ENCODE measurements at regions not wholly inside any gene's neighbourhood (a gene's known extent, or its start where the extent isn't known, plus 50 kb on each side); places are given as distances from the start of the nearest gene placed in this dataset.

DNA sequence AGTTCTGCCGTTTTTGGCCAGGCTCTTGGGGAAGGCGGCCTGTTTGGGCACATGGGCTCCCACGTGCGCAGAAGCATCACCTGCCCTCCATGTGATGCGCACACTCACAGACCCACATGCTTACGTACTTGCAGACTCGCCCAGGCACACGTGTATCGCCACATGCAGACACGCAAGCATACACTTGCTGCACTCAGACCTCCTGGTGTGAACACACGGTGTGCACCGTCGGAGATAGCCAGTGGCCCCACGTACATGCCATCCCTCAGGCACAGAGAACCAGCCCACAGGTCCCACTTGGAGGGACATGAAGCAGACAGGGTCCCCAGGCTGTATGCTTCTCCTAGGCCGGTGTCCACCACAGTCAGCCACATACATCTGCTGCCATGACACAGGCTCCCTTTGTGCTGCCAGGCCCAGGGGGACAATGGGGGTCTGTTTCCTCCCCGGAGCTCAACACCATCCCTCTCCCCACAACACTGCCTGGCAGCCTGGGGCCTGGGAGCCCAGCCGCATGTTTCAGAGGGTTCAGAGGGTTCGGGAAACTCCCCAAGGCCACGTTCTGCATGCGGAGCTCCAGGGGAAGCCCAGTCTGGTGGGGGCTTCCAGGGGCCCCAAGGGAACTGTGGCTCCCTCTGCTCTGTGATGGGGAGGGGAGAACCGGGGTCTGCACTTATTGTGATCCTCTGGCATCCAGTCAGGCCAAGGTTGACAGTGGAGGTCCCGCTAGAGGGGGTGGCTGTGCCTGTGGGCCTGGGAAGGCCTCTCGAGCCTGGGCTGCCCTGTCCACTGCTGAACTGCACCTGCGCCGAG, 208.1 kb upstream of the HAAO start:
- TF ChIP-seq, protein P1, sequence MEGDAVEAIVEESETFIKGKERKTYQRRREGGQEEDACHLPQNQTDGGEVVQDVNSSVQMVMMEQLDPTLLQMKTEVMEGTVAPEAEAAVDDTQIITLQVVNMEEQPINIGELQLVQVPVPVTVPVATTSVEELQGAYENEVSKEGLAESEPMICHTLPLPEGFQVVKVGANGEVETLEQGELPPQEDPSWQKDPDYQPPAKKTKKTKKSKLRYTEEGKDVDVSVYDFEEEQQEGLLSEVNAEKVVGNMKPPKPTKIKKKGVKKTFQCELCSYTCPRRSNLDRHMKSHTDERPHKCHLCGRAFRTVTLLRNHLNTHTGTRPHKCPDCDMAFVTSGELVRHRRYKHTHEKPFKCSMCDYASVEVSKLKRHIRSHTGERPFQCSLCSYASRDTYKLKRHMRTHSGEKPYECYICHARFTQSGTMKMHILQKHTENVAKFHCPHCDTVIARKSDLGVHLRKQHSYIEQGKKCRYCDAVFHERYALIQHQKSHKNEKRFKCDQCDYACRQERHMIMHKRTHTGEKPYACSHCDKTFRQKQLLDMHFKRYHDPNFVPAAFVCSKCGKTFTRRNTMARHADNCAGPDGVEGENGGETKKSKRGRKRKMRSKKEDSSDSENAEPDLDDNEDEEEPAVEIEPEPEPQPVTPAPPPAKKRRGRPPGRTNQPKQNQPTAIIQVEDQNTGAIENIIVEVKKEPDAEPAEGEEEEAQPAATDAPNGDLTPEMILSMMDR (conservative IDR thresholded peaks at IDR 0.05; ENCODE audit: low read depth in 2 of 2) = no peak
- TF ChIP-seq POLR2AphosphoS5 (IDR thresholded peaks at IDR 0.05; ENCODE audit: low read depth) (no peak), CREB1 (CRISPR knock-in tag; IDR thresholded peaks at IDR 0.05; ENCODE audit: low read depth) (no peak), EZH2 (IDR thresholded peaks at IDR 0.05; ENCODE audit: low read depth, unreplicated experiment) (no peak), NANOG (IDR thresholded peaks at IDR 0.05; ENCODE audit: borderline replicate concordance) (no peak), ZNF114 (CRISPR knock-in tag; IDR thresholded peaks at IDR 0.05) (no peak)
- TF ChIP-seq, protein P2, sequence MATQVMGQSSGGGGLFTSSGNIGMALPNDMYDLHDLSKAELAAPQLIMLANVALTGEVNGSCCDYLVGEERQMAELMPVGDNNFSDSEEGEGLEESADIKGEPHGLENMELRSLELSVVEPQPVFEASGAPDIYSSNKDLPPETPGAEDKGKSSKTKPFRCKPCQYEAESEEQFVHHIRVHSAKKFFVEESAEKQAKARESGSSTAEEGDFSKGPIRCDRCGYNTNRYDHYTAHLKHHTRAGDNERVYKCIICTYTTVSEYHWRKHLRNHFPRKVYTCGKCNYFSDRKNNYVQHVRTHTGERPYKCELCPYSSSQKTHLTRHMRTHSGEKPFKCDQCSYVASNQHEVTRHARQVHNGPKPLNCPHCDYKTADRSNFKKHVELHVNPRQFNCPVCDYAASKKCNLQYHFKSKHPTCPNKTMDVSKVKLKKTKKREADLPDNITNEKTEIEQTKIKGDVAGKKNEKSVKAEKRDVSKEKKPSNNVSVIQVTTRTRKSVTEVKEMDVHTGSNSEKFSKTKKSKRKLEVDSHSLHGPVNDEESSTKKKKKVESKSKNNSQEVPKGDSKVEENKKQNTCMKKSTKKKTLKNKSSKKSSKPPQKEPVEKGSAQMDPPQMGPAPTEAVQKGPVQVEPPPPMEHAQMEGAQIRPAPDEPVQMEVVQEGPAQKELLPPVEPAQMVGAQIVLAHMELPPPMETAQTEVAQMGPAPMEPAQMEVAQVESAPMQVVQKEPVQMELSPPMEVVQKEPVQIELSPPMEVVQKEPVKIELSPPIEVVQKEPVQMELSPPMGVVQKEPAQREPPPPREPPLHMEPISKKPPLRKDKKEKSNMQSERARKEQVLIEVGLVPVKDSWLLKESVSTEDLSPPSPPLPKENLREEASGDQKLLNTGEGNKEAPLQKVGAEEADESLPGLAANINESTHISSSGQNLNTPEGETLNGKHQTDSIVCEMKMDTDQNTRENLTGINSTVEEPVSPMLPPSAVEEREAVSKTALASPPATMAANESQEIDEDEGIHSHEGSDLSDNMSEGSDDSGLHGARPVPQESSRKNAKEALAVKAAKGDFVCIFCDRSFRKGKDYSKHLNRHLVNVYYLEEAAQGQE (IDR thresholded peaks at IDR 0.05; ENCODE audit: unreplicated experiment) = no peak

All from GM23338 (cell line).